ENCODE measurements at regions not wholly inside any gene's neighbourhood (a gene's known extent, or its start where the extent isn't known, plus 50 kb on each side); places are given as distances from the start of the nearest gene placed in this dataset.

DNA sequence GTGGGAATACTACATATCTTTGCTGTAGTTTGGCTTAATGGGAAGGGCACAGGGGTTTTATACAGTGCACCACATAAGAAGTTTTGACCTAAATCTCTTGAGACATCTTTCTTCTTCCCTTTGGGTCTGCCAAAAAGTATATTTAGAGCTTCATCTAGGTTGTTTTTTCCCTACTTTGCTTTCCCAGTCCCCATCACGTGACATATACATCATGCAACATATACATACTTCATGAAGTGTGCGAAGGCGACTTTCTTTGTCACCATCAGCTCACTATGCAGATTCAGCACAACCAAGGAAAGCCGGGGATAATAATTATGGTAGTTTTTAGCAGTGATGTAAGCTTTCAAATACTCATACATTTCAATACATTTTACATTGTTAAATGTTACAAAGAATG lies 177.1 kb upstream of the PPP1R3A start:
- no peak overlapping the region for H3K27ac ChIP-seq (ENCODE audit: low read depth, low read length)
- CTCF ChIA-PET = no interaction called here
- H3K4me3 ChIP-seq (ENCODE audit: low read depth, low read length) = no peak overlapping the region
- no peaks in the 10 kb centered on the region for H3K27me3 ChIP-seq (ENCODE audit: control insufficient read depth, insufficient read depth, low read length)
- TF ChIP-seq CTCF (IDR thresholded peaks at IDR 0.05; ENCODE audit: low read depth, low read length) = no peak
- POLR2A ChIA-PET = no interaction called here
- DNase-seq (ENCODE audit: low read depth, low spot score) = no peak
- H3K9me3 ChIP-seq (ENCODE audit: control insufficient read depth, insufficient read depth, low read length) = no peaks in the 10 kb centered on the region

DNA sequence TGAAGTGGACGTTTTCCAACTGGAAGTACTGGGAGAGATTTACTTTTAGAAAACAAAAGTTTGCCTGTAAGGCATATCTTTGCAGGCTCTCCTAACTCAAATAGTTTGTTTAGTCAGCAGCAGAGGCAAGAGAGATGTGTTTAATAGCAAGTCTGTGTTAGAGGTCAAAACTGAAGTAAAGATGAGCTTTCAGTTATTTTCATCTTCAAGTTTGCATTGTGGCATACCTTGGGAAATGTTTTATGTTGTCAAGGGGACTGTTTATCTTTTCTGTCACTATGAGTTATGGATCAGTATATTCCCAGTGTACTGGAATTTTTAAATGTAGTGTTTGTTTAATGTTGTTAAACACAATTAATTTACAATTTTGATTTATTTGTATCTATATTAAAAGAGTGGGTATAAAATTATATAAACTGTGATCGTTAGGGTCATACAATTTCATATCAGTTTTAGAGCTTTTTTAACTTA lies 169.7 kb upstream of the PPP1R3A start:
- no peak overlapping the region for H3K4me3 ChIP-seq (ENCODE audit: low read depth, low read length)
- no peak for TF ChIP-seq CTCF (IDR thresholded peaks at IDR 0.05; ENCODE audit: low read depth, low read length)
- CTCF ChIA-PET = no interaction called here
- no peak overlapping the region for H3K27ac ChIP-seq (ENCODE audit: low read depth, low read length)
- POLR2A ChIA-PET = no interaction called here
- H3K27me3 ChIP-seq (ENCODE audit: control insufficient read depth, insufficient read depth, low read length) = peaks cover 18% of the 10 kb centered on the region
- peaks cover 2% of the 10 kb centered on the region for H3K9me3 ChIP-seq (ENCODE audit: control insufficient read depth, insufficient read depth, low read length)
- no peak for DNase-seq (ENCODE audit: low read depth, low spot score)

GRCh38 chr7:114087653-114088469 lies 169.1 kb upstream of the PPP1R3A start:
- H3K27me3 ChIP-seq (ENCODE audit: control insufficient read depth, insufficient read depth, low read length) = peaks cover 23% of the 10 kb centered on the region
- no peak overlapping the region for H3K27ac ChIP-seq (ENCODE audit: low read depth, low read length)
- TF ChIP-seq CTCF (IDR thresholded peaks at IDR 0.05; ENCODE audit: low read depth, low read length) = no peak
- POLR2A ChIA-PET = no interaction called here
- CTCF ChIA-PET = no interaction called here
- DNase-seq (ENCODE audit: low read depth, low spot score) = no peak
- H3K4me3 ChIP-seq (ENCODE audit: low read depth, low read length) = peak overlapping the region; percentile 50
- H3K9me3 ChIP-seq (ENCODE audit: control insufficient read depth, insufficient read depth, low read length) = peaks cover 6% of the 10 kb centered on the region

DNA sequence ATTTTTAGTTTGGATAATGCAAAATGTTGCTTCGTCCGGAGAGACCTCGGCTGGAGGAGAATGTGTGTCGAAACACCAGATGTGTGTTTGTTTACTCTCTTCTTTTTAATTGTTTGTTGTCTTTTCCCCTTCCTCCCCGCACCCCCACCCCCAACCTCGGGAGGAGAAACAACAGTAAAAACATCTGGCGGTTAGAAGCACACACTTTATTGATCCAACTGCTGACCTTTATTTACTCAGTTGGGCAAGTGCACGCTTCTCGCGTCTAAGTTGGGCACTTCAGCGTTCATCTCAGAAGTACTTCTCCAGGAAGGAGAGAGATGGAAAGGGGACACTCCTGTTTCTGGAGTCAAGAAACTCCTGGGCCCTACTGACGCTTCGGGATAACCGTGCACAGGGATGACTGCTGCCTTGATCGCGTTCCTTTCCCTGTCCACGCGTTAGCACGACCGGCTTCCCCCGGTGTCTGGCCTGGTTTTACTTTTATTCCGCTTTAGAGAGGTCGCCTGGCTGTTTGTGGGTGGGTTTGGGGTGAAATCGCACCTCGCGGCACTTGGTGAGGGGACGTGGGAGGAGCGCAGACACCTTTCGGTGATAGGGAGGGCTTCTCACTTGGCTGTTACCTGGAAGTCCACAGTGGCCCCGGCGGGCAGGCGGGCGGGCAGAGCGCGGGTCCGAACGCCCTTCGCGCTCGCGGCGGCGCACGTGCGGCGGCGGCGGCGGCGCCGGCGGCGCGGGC lies 168.3 kb upstream of the PPP1R3A start:
- H3K4me3 ChIP-seq (ENCODE audit: low read depth, low read length) = peak overlapping the region; percentile 79
- H3K27me3 ChIP-seq (ENCODE audit: control insufficient read depth, insufficient read depth, low read length) = peaks cover 23% of the 10 kb centered on the region
- no peak overlapping the region for H3K27ac ChIP-seq (ENCODE audit: low read depth, low read length)
- ChIA-PET CTCF (no interaction called here), POLR2A (no interaction called here)
- H3K9me3 ChIP-seq (ENCODE audit: control insufficient read depth, insufficient read depth, low read length) = peaks cover 6% of the 10 kb centered on the region
- TF ChIP-seq CTCF (IDR thresholded peaks at IDR 0.05; ENCODE audit: low read depth, low read length) = no peak
- no peak for DNase-seq (ENCODE audit: low read depth, low spot score)

GRCh38 chr7:114086537-114086913 lies 167.7 kb upstream of the PPP1R3A start:
- POLR2A ChIA-PET = interaction anchor here (0.7 kb wide), 2 partner anchors 462 to 524 kb away, joined by 3 to 4 read pairs; no protein-coding TSS in a partner anchor
- Histone ChIP-seq H3K27me3 (ENCODE audit: control insufficient read depth, insufficient read depth, low read length) (peaks cover 25% of the 10 kb centered on the region), H3K9me3 (ENCODE audit: control insufficient read depth, insufficient read depth, low read length) (peaks cover 6% of the 10 kb centered on the region), H3K4me3 (ENCODE audit: low read depth, low read length) (peak overlapping the region; percentile 79), H3K27ac (ENCODE audit: low read depth, low read length) (no peak overlapping the region)
- DNase-seq (ENCODE audit: low read depth, low spot score) = no peak
- no peak for TF ChIP-seq CTCF (IDR thresholded peaks at IDR 0.05; ENCODE audit: low read depth, low read length)
- CTCF ChIA-PET = no interaction called here

Measured in AG04450 (cell line).